A673 (cell line): ENCODE measurements at regions not wholly inside any gene's neighbourhood (a gene's known extent, or its start where the extent isn't known, plus 50 kb on each side); places are given as distances from the start of the nearest gene placed in this dataset.

Source experiments
- EZH2 ChIP-seq: fragments of 200-600 bp; sonication (generic); IDR thresholded peaks from 2 replicates; pipeline ENCODE4 v1.6.1; 2017; ENCODE audit warnings: borderline replicate concordance, low read depth, mild to moderate bottlenecking, mixed read lengths, antibody characterized with exemption, low read length; ENCODE audit not compliant: poor library complexity, severe bottlenecking
- TF ChIP-seq, protein P1 (sequence below): fragments of 300-800, 200-600 bp; sonication (generic); conservative IDR thresholded peaks from 2 replicates; pipeline ENCODE4 v1.5.1; 2017; ENCODE audit warnings: low read depth, mild to moderate bottlenecking, antibody characterized with exemption, low read length, moderate library complexity, mixed read lengths

DNA sequence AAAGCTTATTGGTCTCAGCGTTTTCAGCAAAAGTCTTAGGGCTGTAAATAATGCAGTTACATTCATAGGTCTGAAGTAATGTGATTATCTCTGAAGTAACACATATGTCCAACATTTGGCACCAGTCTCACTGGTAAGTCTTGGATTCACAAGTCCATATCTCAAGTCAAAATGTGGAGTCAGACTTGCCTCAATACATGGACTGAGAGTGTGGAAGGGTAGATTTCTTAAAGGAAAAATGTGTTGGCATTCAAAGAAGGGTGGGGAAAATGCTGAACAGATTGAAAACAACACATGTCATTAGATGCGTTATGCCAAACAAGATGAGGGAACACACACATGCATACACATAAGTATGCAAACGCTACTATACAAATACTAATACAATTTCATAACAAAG lies 989.0 kb upstream of the MANEA start:
- TF ChIP-seq, protein P1, sequence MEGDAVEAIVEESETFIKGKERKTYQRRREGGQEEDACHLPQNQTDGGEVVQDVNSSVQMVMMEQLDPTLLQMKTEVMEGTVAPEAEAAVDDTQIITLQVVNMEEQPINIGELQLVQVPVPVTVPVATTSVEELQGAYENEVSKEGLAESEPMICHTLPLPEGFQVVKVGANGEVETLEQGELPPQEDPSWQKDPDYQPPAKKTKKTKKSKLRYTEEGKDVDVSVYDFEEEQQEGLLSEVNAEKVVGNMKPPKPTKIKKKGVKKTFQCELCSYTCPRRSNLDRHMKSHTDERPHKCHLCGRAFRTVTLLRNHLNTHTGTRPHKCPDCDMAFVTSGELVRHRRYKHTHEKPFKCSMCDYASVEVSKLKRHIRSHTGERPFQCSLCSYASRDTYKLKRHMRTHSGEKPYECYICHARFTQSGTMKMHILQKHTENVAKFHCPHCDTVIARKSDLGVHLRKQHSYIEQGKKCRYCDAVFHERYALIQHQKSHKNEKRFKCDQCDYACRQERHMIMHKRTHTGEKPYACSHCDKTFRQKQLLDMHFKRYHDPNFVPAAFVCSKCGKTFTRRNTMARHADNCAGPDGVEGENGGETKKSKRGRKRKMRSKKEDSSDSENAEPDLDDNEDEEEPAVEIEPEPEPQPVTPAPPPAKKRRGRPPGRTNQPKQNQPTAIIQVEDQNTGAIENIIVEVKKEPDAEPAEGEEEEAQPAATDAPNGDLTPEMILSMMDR, result no peak
- no peak for TF ChIP-seq EZH2
